Liver (tissue), 3 donors: ENCODE measurements at regions not wholly inside any gene's neighbourhood (a gene's known extent, or its start where the extent isn't known, plus 50 kb on each side); places are given as distances from the start of the nearest gene placed in this dataset.

Experiments used
- CTCF ChIP-seq: fragments of 150-350 bp; IDR thresholded peaks from 2 replicates; pipeline ENCODE4 v1.5.1; 2017; ENCODE audit warnings: improper control_type of control experiment, low read depth, low read length; ENCODE audit not compliant: missing input control
- EGR1 ChIP-seq, 2 donors: IDR thresholded peaks; 2 replicates each; pipeline ENCODE4 v1.6.1; 2016 to 2018; ENCODE audit warnings: antibody characterized with exemption in 2 of 2, low read depth in 2 of 2
- FOXA2 ChIP-seq: IDR thresholded peaks from 2 replicates; pipeline ENCODE4 v1.6.1; 2016; ENCODE audit warnings: antibody characterized with exemption
- GABPA ChIP-seq, 2 donors: IDR thresholded peaks in 1 of 2; conservative IDR thresholded peaks in 1 of 2; 2 replicates each; pipeline ENCODE4 v1.6.1; 2016; ENCODE audit warnings: antibody characterized with exemption in 2 of 2, mild to moderate bottlenecking in 1 of 2, moderate library complexity in 1 of 2
- JUND ChIP-seq, 2 donors: IDR thresholded peaks; 2 replicates each; pipeline ENCODE4 v1.6.1; 2016; ENCODE audit warnings: antibody characterized with exemption in 2 of 2
- MAX ChIP-seq: IDR thresholded peaks from 2 replicates; pipeline ENCODE4 v1.6.1; 2016; ENCODE audit warnings: antibody characterized with exemption
- RAD21 ChIP-seq, 2 donors: IDR thresholded peaks; 2 replicates each; pipeline ENCODE4 v1.6.1; 2016; ENCODE audit warnings: antibody characterized with exemption in 2 of 2, mild to moderate bottlenecking in 2 of 2
- REST ChIP-seq: IDR thresholded peaks from 2 replicates; pipeline ENCODE4 v1.6.1; 2016; ENCODE audit warnings: antibody characterized with exemption, mild to moderate bottlenecking
- SP1 ChIP-seq: IDR thresholded peaks from 2 replicates; pipeline ENCODE4 v1.6.1; 2018; ENCODE audit warnings: antibody characterized with exemption, mild to moderate bottlenecking
- TAF1 ChIP-seq: conservative IDR thresholded peaks from 2 replicates; pipeline ENCODE4 v1.6.1; 2016; ENCODE audit warnings: antibody characterized with exemption, mild to moderate bottlenecking
- YY1 ChIP-seq: IDR thresholded peaks from 2 replicates; pipeline ENCODE4 v1.6.1; 2016; ENCODE audit warnings: antibody characterized with exemption, mild to moderate bottlenecking
- donor health status: healthy.
- donor health status: healthy.

GRCh38 chrX:45699158-45699557, 498.5 kb upstream of the DIPK2B start:
- TF ChIP-seq YY1, result no peak
- TF ChIP-seq SP1, result no peak
- no peak for TF ChIP-seq CTCF
- no peak for TF ChIP-seq EGR1 (IDR thresholded peaks at IDR 0.05; ENCODE audit: low read depth in 2 of 2)
- TF ChIP-seq FOXA2, result no peak
- no peak for TF ChIP-seq GABPA (IDR thresholded peaks at IDR 0.05 in 1 of 2, conservative IDR thresholded peaks at IDR 0.05 in 1 of 2)
- TF ChIP-seq RAD21 (IDR thresholded peaks at IDR 0.05), result no peak
- TF ChIP-seq JUND (IDR thresholded peaks at IDR 0.05), result no peak
- no peak for TF ChIP-seq REST
- no peak for TF ChIP-seq TAF1
- TF ChIP-seq MAX, result no peak
